Chondrocyte (in vitro differentiated cells): ENCODE measurements at regions not wholly inside any gene's neighbourhood (a gene's known extent, or its start where the extent isn't known, plus 50 kb on each side); places are given as distances from the start of the nearest gene placed in this dataset.

ENCODE experiments used
- DNase-seq: peaks from one replicate; pipeline ENCODE4 v3.0.0; 2021; ENCODE audit warnings: mixed read lengths, low spot score
- H3K27ac Mint-ChIP-seq: one replicate; pipeline ENCODE4 v1.8.0; 2021; ENCODE audit warnings: mild to moderate bottlenecking, moderate library complexity, mixed read lengths; ENCODE audit not compliant: unreplicated experiment
- H3K27me3 Mint-ChIP-seq: 2 replicates; pipeline ENCODE4 v1.8.0; 2021; ENCODE audit warnings: low read depth, mixed read lengths
- H3K36me3 Mint-ChIP-seq: 2 replicates; pipeline ENCODE4 v1.8.0; 2021; ENCODE audit warnings: low read depth, mixed read lengths
- H3K4me1 Mint-ChIP-seq: 2 replicates; pipeline ENCODE4 v1.8.0; 2021; ENCODE audit warnings: low read depth, mild to moderate bottlenecking, mixed read lengths
- H3K4me3 Mint-ChIP-seq: one replicate; pipeline ENCODE4 v1.8.0; 2021; ENCODE audit warnings: mild to moderate bottlenecking, moderate library complexity, mixed read lengths; ENCODE audit not compliant: unreplicated experiment
- H3K9me3 Mint-ChIP-seq: 2 replicates; pipeline ENCODE4 v1.8.0; 2021; ENCODE audit warnings: low read depth, mixed read lengths
- TF ChIP-seq, protein P1 (sequence below): fragments of 200-600 bp; sonication (generic); IDR thresholded peaks from 2 replicates; pipeline ENCODE4 v1.5.0; 2021; ENCODE audit warnings: antibody characterized with exemption, mild to moderate bottlenecking, moderate library complexity

DNA sequence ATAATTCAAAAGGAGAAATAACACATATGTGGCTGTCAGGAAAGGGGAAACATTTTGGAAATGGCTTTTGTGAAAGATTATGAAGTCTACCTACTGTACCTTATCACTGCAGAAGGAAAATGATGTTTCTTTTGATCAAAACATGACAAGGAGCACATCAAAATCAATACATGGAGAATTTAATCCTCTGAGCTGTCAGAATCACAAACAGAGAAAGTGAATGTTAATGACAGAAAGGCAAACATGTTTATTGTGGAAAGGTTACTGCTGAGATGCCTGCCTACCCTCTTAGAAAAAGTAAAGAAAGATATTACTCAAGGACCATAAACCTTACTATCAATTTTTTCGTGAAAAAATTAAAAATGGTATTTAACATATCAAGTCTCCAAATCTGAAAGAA, 794.5 kb upstream of the GYPC start:
- Mint-ChIP-seq H3K27ac (no peak overlapping the region), H3K4me3 (no peak overlapping the region), H3K4me1 (no peaks in the 10 kb centered on the region), H3K36me3 (no peaks in the 10 kb centered on the region), H3K9me3 (no peaks in the 10 kb centered on the region), H3K27me3 (peaks cover 2% of the 10 kb centered on the region)
- no peak for DNase-seq
- TF ChIP-seq, protein P1, sequence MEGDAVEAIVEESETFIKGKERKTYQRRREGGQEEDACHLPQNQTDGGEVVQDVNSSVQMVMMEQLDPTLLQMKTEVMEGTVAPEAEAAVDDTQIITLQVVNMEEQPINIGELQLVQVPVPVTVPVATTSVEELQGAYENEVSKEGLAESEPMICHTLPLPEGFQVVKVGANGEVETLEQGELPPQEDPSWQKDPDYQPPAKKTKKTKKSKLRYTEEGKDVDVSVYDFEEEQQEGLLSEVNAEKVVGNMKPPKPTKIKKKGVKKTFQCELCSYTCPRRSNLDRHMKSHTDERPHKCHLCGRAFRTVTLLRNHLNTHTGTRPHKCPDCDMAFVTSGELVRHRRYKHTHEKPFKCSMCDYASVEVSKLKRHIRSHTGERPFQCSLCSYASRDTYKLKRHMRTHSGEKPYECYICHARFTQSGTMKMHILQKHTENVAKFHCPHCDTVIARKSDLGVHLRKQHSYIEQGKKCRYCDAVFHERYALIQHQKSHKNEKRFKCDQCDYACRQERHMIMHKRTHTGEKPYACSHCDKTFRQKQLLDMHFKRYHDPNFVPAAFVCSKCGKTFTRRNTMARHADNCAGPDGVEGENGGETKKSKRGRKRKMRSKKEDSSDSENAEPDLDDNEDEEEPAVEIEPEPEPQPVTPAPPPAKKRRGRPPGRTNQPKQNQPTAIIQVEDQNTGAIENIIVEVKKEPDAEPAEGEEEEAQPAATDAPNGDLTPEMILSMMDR, result no peak

DNA sequence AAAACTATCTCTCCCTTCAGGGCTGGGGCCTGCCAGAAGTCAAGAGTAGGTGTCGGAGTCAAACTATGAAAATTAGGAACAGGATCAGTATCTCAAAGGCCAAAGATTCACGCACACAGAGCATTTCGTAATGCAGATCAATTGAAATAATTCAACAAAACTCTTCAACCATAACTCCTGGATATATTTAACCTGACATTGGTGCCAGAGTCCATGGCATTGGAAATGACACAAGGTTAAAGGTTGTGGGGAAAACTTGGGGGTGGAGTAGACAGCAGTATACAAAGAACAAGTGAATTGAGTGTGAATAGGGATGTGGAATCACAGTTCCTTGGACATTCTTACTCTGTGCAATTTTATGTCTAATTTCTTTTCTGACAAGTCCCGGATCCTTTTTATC, 788.0 kb upstream of the GYPC start:
- Mint-ChIP-seq H3K9me3 (peaks cover 4% of the 10 kb centered on the region), H3K27me3 (peaks cover 2% of the 10 kb centered on the region), H3K4me1 (no peaks in the 10 kb centered on the region), H3K36me3 (no peaks in the 10 kb centered on the region), H3K27ac (no peak overlapping the region), H3K4me3 (no peak overlapping the region)
- DNase-seq, result no peak
- TF ChIP-seq, protein P1, result no peak

DNA sequence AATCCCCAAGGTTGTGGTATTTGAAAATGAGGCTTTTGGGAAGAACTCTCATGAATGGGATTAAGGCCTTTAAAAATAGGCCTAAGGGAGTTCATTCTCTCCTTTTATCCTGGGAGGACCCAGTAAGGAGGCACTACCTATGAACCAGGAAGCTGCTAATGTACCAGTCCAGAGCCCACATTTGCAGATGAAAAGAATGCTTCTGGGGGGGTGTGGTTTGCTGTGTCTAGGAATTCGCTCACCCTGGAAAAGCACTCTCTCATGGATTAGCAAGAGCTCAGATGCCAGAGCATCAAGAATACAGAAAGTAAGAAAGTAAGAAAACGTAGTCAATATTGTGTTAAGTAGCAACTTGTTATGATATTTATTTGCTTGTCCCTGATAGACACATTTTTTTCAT, 785.7 kb upstream of the GYPC start:
- H3K27ac Mint-ChIP-seq, result no peak overlapping the region
- H3K27me3 Mint-ChIP-seq, result no peaks in the 10 kb centered on the region
- H3K36me3 Mint-ChIP-seq, result no peaks in the 10 kb centered on the region
- no peaks in the 10 kb centered on the region for H3K4me1 Mint-ChIP-seq
- TF ChIP-seq, protein P1, result no peak
- peaks cover 4% of the 10 kb centered on the region for H3K9me3 Mint-ChIP-seq
- DNase-seq, result no peak
- H3K4me3 Mint-ChIP-seq, result no peak overlapping the region

DNA sequence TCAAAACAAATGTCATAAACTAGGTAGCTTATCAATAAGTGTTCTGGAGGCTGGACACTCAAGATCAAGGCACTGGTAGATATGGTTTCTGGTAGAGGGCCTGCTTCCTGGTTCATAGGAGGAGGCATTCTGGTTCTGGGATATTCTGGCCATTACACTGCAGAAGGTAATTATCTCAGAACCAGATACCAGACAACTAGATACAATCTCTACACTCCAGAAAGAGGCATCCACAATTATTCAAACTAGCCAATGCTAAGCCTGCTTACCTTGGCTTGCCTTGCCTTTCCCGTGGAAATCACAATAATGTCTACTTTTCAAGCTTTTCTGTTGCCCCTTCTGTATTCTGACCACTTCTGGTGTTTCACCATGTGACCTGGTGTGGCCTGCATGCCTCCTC, 785.2 kb upstream of the GYPC start:
- no peak overlapping the region for H3K4me3 Mint-ChIP-seq
- H3K27ac Mint-ChIP-seq, result no peak overlapping the region
- TF ChIP-seq, protein P1, result no peak
- H3K36me3 Mint-ChIP-seq, result no peaks in the 10 kb centered on the region
- H3K9me3 Mint-ChIP-seq, result peaks cover 4% of the 10 kb centered on the region
- no peaks in the 10 kb centered on the region for H3K27me3 Mint-ChIP-seq
- no peaks in the 10 kb centered on the region for H3K4me1 Mint-ChIP-seq
- no peak for DNase-seq

DNA sequence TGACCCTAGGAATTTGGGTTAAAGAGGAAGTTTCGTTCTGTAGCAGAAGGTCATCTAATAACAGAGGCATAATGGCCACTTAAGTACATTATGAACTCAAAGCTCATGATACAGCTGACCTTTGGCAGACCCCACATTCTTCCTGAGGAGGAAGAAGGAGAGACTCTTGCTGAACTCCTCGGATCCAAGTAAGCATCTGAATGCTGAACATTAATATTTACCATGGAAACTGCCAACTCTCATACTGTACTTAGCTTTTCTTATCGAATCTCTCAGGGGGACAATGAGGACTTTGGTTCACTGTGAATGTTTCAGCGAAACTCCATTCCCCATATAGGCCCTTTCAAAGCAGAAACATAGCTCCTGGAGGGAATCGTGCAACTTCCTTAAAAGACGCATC, 781.4 kb upstream of the GYPC start:
- Mint-ChIP-seq H3K27me3 (no peaks in the 10 kb centered on the region), H3K4me1 (no peaks in the 10 kb centered on the region), H3K9me3 (peaks cover 15% of the 10 kb centered on the region), H3K27ac (no peak overlapping the region), H3K4me3 (no peak overlapping the region), H3K36me3 (no peaks in the 10 kb centered on the region)
- TF ChIP-seq, protein P1, result no peak
- no peak for DNase-seq
